Colonic mucosa (tissue), 4 donors: ENCODE measurements at regions not wholly inside any gene's neighbourhood (a gene's known extent, or its start where the extent isn't known, plus 50 kb on each side); places are given as distances from the start of the nearest gene placed in this dataset.

ENCODE experiments used
- DNase-seq: peaks from one replicate; pipeline ENCODE4 v3.0.0-alpha.2; 2020
- H3K27ac ChIP-seq: fragments of 200-600 bp; one replicate; pipeline ENCODE4 v1.8.0; 2021
- H3K27me3 ChIP-seq: fragments of 200-600 bp; one replicate; pipeline ENCODE4 v1.8.0; 2021
- H3K36me3 ChIP-seq: fragments of 200-600 bp; one replicate; pipeline ENCODE4 v1.8.0; 2021
- H3K4me1 ChIP-seq: fragments of 200-600 bp; one replicate; pipeline ENCODE4 v1.8.0; 2021; ENCODE audit warnings: mild to moderate bottlenecking
- H3K4me3 ChIP-seq: fragments of 200-600 bp; one replicate; pipeline ENCODE4 v1.8.0; 2021
- H3K9ac ChIP-seq, 2 donors: one replicate each; pipeline ENCODE4 v1.7.0; 2013; ENCODE audit warnings: control low read depth in 2 of 2, low read depth in 2 of 2, low read length in 2 of 2
- H3K9me3 ChIP-seq: fragments of 200-600 bp; one replicate; pipeline ENCODE4 v1.8.0; 2021
- intact Hi-C: fragments of 100-400 bp; cut with DNase I; formaldehyde crosslinking; loops from one replicate; pipeline ENCODE4 v1.14.1; 2022
- TF ChIP-seq, protein P1 (sequence below): fragments of 200-600 bp; IDR thresholded peaks from one replicate; pipeline ENCODE4 v1.8.0; 2022; ENCODE audit warnings: antibody characterized with exemption, mild to moderate bottlenecking
- donor health status: healthy.
- donor health status: DM: no; HTN: no; CAD: no.
- donor health status: DM: no; HTN: no; CAD: no.

- TF ChIP-seq, protein P1, sequence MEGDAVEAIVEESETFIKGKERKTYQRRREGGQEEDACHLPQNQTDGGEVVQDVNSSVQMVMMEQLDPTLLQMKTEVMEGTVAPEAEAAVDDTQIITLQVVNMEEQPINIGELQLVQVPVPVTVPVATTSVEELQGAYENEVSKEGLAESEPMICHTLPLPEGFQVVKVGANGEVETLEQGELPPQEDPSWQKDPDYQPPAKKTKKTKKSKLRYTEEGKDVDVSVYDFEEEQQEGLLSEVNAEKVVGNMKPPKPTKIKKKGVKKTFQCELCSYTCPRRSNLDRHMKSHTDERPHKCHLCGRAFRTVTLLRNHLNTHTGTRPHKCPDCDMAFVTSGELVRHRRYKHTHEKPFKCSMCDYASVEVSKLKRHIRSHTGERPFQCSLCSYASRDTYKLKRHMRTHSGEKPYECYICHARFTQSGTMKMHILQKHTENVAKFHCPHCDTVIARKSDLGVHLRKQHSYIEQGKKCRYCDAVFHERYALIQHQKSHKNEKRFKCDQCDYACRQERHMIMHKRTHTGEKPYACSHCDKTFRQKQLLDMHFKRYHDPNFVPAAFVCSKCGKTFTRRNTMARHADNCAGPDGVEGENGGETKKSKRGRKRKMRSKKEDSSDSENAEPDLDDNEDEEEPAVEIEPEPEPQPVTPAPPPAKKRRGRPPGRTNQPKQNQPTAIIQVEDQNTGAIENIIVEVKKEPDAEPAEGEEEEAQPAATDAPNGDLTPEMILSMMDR, result no peak
- no peaks in the 10 kb centered on the region for H3K27me3 ChIP-seq
- H3K4me1 ChIP-seq, result no peaks in the 10 kb centered on the region
- H3K9ac ChIP-seq, result no peak overlapping the region
- DNase-seq, result no peak
- no peak overlapping the region for H3K4me3 ChIP-seq
- H3K27ac ChIP-seq, result no peak overlapping the region
- intact Hi-C loops, result no loop called here
- no peaks in the 10 kb centered on the region for H3K9me3 ChIP-seq
- no peaks in the 10 kb centered on the region for H3K36me3 ChIP-seq
Measured at GRCh38 chr6:155830531-155830930, 374.9 kb upstream of the NOX3 start.

GRCh38 chr6:155829646-155830045 lies 374.0 kb upstream of the NOX3 start:
- H3K27me3 ChIP-seq, result no peaks in the 10 kb centered on the region
- no peak overlapping the region for H3K27ac ChIP-seq
- TF ChIP-seq, protein P1, result no peak
- H3K4me1 ChIP-seq, result no peaks in the 10 kb centered on the region
- no peak overlapping the region for H3K4me3 ChIP-seq
- intact Hi-C loops, result no loop called here
- no peak for DNase-seq
- H3K36me3 ChIP-seq, result no peaks in the 10 kb centered on the region
- no peaks in the 10 kb centered on the region for H3K9me3 ChIP-seq
- no peak overlapping the region for H3K9ac ChIP-seq

DNA sequence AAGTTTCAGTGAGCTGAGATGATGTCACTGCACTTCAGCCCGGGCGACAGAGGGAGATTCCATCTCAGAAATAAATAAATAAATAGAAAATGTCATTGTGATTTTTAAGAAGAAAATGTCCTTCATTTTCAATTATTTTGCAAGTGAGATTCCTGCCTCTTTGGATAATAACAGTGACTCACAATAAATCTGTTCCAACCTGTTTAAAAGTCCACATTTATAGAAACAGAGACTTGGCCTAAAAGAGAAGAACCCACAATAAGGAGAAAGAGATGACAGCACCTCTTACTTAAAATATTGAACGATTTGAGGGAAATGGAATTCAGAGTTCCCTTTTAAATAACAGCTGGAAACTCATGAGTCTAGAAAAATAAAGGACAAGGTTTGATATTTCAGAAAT lies 373.4 kb upstream of the NOX3 start:
- Histone ChIP-seq H3K4me3 (no peak overlapping the region), H3K9ac (no peak overlapping the region), H3K27me3 (no peaks in the 10 kb centered on the region), H3K27ac (no peak overlapping the region), H3K9me3 (no peaks in the 10 kb centered on the region), H3K4me1 (no peaks in the 10 kb centered on the region), H3K36me3 (no peaks in the 10 kb centered on the region)
- intact Hi-C loops, result no loop called here
- TF ChIP-seq, protein P1, result no peak
- no peak for DNase-seq

DNA sequence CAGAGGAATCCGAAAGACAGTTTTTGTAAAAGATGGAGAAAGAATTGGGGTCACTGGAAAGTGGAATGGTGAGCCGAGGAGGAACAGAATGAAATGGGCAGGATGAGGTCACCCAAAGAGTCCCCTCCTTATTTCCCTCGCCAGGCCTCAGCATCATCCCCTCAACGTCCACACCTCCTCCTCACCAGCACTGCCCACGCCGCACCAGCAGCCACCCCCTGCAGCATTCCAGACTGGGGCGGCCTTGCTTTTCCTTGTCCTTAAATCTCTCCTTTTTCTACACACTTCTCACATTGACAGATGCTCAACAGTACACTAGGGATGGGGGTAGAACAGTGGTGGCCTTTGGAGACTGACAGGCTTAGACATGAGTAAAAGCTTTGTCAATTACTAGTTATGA lies 363.1 kb upstream of the NOX3 start:
- DNase-seq, result no peak
- intact Hi-C loops, result no loop called here

GRCh38 chr6:155813548-155813947 lies 357.9 kb upstream of the NOX3 start:
- Histone ChIP-seq H3K27me3 (no peaks in the 10 kb centered on the region), H3K9me3 (no peaks in the 10 kb centered on the region), H3K27ac (no peak overlapping the region), H3K36me3 (no peaks in the 10 kb centered on the region), H3K4me1 (no peaks in the 10 kb centered on the region), H3K9ac (no peak overlapping the region), H3K4me3 (no peak overlapping the region)
- DNase-seq, result no peak
- intact Hi-C loops, result no loop called here
- TF ChIP-seq, protein P1, result no peak

More for the DNA sequence above, 363.1 kb upstream of the NOX3 start:
- Histone ChIP-seq H3K4me3 (no peak overlapping the region), H3K9me3 (no peaks in the 10 kb centered on the region), H3K27me3 (no peaks in the 10 kb centered on the region), H3K4me1 (no peaks in the 10 kb centered on the region), H3K9ac (no peak overlapping the region), H3K27ac (no peak overlapping the region), H3K36me3 (no peaks in the 10 kb centered on the region)
- TF ChIP-seq, protein P1, result no peak

DNA sequence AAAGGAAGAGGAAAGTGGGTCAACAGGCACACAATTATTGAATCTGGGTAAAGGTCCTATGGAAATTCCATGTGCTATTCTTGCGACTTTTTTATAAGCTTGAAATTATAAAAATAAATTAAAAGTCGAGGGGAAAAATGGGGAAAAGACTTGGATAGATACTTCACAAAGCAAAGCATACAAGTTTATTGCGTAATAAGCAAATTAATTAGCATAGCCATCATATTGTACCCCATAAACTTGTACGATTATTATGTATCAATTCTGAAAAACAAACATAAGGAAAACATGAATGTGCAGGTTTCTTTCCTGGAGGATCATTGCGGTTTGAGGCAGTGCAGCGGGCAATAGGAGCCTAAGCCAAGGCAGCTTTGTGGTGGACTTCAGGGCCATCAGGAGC lies 351.6 kb upstream of the NOX3 start:
- no peak for DNase-seq
- H3K27me3 ChIP-seq, result no peaks in the 10 kb centered on the region
- intact Hi-C loops, result no loop called here
- H3K27ac ChIP-seq, result no peak overlapping the region
- TF ChIP-seq, protein P1, result no peak
- H3K9ac ChIP-seq, result no peak overlapping the region
- H3K4me1 ChIP-seq, result no peaks in the 10 kb centered on the region
- H3K9me3 ChIP-seq, result no peaks in the 10 kb centered on the region
- no peak overlapping the region for H3K4me3 ChIP-seq
- H3K36me3 ChIP-seq, result no peaks in the 10 kb centered on the region
